PC-3 (cell line): ENCODE measurements at regions not wholly inside any gene's neighbourhood (a gene's known extent, or its start where the extent isn't known, plus 50 kb on each side); places are given as distances from the start of the nearest gene placed in this dataset.

Source experiments
- EZH2 ChIP-seq: fragments of 300-600 bp; sonication (generic); IDR thresholded peaks from one replicate; pipeline ENCODE4 v1.6.1; 2017; ENCODE audit warnings: antibody characterized with exemption, mild to moderate bottlenecking, low read length; ENCODE audit not compliant: unreplicated experiment
- TF ChIP-seq, protein P1 (sequence below): fragments of 300-600 bp; sonication (generic); conservative IDR thresholded peaks from 2 replicates; pipeline ENCODE4 v1.5.1; 2017; ENCODE audit warnings: antibody characterized with exemption, low read depth, mild to moderate bottlenecking, low read length

DNA sequence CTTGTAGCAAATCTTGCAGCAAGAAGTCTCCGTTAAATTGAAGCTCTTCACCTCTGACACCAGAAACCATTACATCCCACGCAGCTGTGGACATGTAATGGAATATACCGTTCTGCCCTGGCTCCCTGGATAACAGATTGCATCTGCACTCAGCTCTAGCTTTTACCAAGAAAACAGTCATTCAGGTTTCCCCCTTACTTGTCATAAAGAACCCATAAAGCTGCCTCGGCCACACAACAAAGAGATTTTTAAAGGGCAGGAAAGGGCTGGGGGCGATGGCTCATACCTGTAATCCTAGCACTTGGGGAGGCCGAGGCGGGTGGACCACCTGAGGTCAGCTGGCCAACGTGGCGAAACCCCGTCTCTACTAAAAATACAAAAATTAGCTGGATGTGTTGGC is 127.6 kb upstream of the RFC3 start:
- TF ChIP-seq, protein P1, sequence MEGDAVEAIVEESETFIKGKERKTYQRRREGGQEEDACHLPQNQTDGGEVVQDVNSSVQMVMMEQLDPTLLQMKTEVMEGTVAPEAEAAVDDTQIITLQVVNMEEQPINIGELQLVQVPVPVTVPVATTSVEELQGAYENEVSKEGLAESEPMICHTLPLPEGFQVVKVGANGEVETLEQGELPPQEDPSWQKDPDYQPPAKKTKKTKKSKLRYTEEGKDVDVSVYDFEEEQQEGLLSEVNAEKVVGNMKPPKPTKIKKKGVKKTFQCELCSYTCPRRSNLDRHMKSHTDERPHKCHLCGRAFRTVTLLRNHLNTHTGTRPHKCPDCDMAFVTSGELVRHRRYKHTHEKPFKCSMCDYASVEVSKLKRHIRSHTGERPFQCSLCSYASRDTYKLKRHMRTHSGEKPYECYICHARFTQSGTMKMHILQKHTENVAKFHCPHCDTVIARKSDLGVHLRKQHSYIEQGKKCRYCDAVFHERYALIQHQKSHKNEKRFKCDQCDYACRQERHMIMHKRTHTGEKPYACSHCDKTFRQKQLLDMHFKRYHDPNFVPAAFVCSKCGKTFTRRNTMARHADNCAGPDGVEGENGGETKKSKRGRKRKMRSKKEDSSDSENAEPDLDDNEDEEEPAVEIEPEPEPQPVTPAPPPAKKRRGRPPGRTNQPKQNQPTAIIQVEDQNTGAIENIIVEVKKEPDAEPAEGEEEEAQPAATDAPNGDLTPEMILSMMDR = no peak
- TF ChIP-seq EZH2 = no peak
